IMR-90 (cell line): ENCODE measurements at regions not wholly inside any gene's neighbourhood (a gene's known extent, or its start where the extent isn't known, plus 50 kb on each side); places are given as distances from the start of the nearest gene placed in this dataset.

Experiments
- BHLHE40 ChIP-seq: fragments of 150-350 bp; IDR thresholded peaks from 2 replicates; pipeline ENCODE4 v1.6.1; 2016; ENCODE audit warnings: mild to moderate bottlenecking, low read depth, low read length
- CEBPB ChIP-seq: IDR thresholded peaks from 2 replicates; pipeline ENCODE4 v1.6.1; 2012; ENCODE audit warnings: low read depth, low read length, improper control_type of control experiment
- FOS ChIP-seq: fragments of 150-350 bp; IDR thresholded peaks from 2 replicates; pipeline ENCODE4 v1.6.1; 2016; ENCODE audit warnings: low read depth, low read length
- MXI1 ChIP-seq: IDR thresholded peaks from 2 replicates; pipeline ENCODE4 v1.6.1; 2012; ENCODE audit warnings: low read depth, mild to moderate bottlenecking, low read length, moderate library complexity, borderline replicate concordance
- NFE2L2 ChIP-seq: fragments of 150-350 bp; IDR thresholded peaks from 2 replicates; pipeline ENCODE4 v1.6.1; 2016; ENCODE audit warnings: low read depth, mild to moderate bottlenecking, low read length
- POLR2A ChIP-seq: IDR thresholded peaks from 2 replicates; pipeline ENCODE4 v1.6.1; 2012; ENCODE audit warnings: mild to moderate bottlenecking, low read depth, low read length
- RAD21 ChIP-seq: IDR thresholded peaks from 2 replicates; pipeline ENCODE4 v1.6.1; 2012; ENCODE audit warnings: low read length, improper control_type of control experiment
- RFX5 ChIP-seq: IDR thresholded peaks from 2 replicates; pipeline ENCODE4 v1.8.0; 2012; ENCODE audit warnings: low read depth, mild to moderate bottlenecking, low read length, moderate library complexity
- SMC3 ChIP-seq: fragments of 150-350 bp; IDR thresholded peaks from 2 replicates; pipeline ENCODE4 v1.6.1; 2016; ENCODE audit warnings: low read depth, mild to moderate bottlenecking, antibody characterized with exemption, low read length, moderate library complexity
- TF ChIP-seq, protein P1 (sequence below): conservative IDR thresholded peaks from 2 replicates; pipeline ENCODE4 v1.5.1; 2012; ENCODE audit warnings: mild to moderate bottlenecking, low read depth, low read length, improper control_type of control experiment

DNA sequence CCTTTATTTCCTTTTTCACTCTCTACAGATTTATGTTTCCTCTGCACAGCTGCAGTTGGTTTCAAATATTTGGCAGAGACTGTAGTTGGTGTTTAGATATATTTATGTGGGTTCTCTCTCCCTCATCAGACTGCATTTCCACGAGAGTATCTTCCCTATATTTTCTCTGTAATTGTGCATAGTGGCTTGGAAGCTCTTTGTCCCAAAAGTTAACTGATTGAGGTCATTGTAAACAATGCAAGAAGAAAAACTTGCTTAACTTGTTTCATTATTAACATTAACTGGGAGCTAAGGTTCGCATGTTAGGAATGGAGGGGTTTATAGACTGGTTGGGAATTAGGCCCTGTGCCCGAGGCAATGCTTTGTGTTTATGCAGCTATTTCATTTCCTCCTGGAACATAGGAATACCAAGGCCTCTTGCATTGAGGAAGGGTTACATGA, 216.9 kb upstream of the HMGA2 start:
- TF ChIP-seq POLR2A (no peak), RAD21 (no peak), BHLHE40 (no peak), CEBPB (no peak), RFX5 (no peak), MXI1 (no peak), FOS (no peak), SMC3 (no peak), NFE2L2 (no peak)
- TF ChIP-seq, protein P1, sequence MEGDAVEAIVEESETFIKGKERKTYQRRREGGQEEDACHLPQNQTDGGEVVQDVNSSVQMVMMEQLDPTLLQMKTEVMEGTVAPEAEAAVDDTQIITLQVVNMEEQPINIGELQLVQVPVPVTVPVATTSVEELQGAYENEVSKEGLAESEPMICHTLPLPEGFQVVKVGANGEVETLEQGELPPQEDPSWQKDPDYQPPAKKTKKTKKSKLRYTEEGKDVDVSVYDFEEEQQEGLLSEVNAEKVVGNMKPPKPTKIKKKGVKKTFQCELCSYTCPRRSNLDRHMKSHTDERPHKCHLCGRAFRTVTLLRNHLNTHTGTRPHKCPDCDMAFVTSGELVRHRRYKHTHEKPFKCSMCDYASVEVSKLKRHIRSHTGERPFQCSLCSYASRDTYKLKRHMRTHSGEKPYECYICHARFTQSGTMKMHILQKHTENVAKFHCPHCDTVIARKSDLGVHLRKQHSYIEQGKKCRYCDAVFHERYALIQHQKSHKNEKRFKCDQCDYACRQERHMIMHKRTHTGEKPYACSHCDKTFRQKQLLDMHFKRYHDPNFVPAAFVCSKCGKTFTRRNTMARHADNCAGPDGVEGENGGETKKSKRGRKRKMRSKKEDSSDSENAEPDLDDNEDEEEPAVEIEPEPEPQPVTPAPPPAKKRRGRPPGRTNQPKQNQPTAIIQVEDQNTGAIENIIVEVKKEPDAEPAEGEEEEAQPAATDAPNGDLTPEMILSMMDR: no peak
